HepG2 (cell line): ENCODE measurements at regions not wholly inside any gene's neighbourhood (a gene's known extent, or its start where the extent isn't known, plus 50 kb on each side); places are given as distances from the start of the nearest gene placed in this dataset.

Experiments
- ATAC-seq: fragments of 200-7000 bp; cut with Tn5 transposase; 3 replicates; pipeline ENCODE4 v1.9.1; 2020; ENCODE audit warnings: mild to moderate bottlenecking, moderate library complexity
- BruUV-seq: library from RNA; stranded (reverse); fragments of 400-500 nt; replicated peaks from 2 replicates; lab custom pipeline; 2021; lab: Mats Ljungman, UMichigan
- CTCF ChIA-PET: fragments of 300-600 bp; formaldehyde crosslinking; extraction: SDS; loops from one replicate; lab custom pipeline; 2021; ENCODE audit warnings: low total read pairs, inconsistent platforms, low intra/inter-chr PET ratio; lab: Yijun Ruan, JAX
- POLR2A ChIA-PET: fragments of 350-600 bp; sonication (Branson Sonifier 250); formaldehyde crosslinking; loops from one replicate; lab custom pipeline; 2020; ENCODE audit warnings: antibody characterized with exemption, inconsistent platforms; lab: Yijun Ruan, JAX
- DNase-seq: peaks from one replicate; pipeline ENCODE4 v3.0.0-alpha.2; 2015; ENCODE audit warnings: low spot score
- FAIRE-seq: peaks from 3 replicates; lab custom pipeline; 2011; peaks lifted over from hg19 to GRCh38; lab: Jason Lieb, UNC
- H2AFZ ChIP-seq: one replicate; pipeline ENCODE4 v1.6.1; 2011; ENCODE audit warnings: low read length, inconsistent platforms
- H3K27ac ChIP-seq: fragments of 300-600 bp; 3 replicates; pipeline ENCODE4 v1.8.0; 2011; ENCODE audit warnings: mixed run types, mild to moderate bottlenecking, mixed read lengths, low read length, inconsistent platforms; ENCODE audit not compliant: insufficient read depth; ENCODE audit errors: extremely low read length
- H3K27me3 ChIP-seq, 2 experiments: fragments of 200-600 bp in 1 of 2; 2 replicates in 1 of 2; 3 replicates in 1 of 2; pipeline versions ENCODE4 v1.6.0 to v1.8.0; 2011; ENCODE audit warnings: low read length in 2 of 2, mild to moderate bottlenecking in 2 of 2, moderate library complexity in 2 of 2, inconsistent platforms in 1 of 2; ENCODE audit not compliant: insufficient read depth in 2 of 2, control insufficient read depth in 1 of 2
- H3K36me3 ChIP-seq, 2 experiments: fragments of 200-600 bp in 1 of 2; replicated peaks in 1 of 2; 2 replicates in 1 of 2; 3 replicates in 1 of 2; pipeline versions ENCODE4 v1.5.1 to v1.8.0; 2011; ENCODE audit warnings: low read length in 2 of 2, inconsistent platforms in 1 of 2; ENCODE audit not compliant: insufficient read depth in 2 of 2, control insufficient read depth in 1 of 2
- H3K4me1 ChIP-seq: 2 replicates; pipeline ENCODE4 v1.5.1; 2012; ENCODE audit warnings: low read length, inconsistent platforms; ENCODE audit not compliant: insufficient read depth
- H3K4me2 ChIP-seq: 2 replicates; pipeline ENCODE4 v1.6.0; 2011; ENCODE audit warnings: low read depth, low read length, inconsistent platforms
- H3K4me3 ChIP-seq, 3 experiments: fragments of 200-600 bp in 1 of 3; sonication (generic), shearing (Covaris generic) in 1 of 3; replicated peaks in 1 of 3; 2 replicates each; pipeline ENCODE4 v1.5.1; 2011 to 2016; ENCODE audit warnings: low read length in 3 of 3, inconsistent platforms in 2 of 3, low read depth in 2 of 3, mild to moderate bottlenecking in 2 of 3, control low read depth in 1 of 3, mixed read lengths in 1 of 3; ENCODE audit not compliant: insufficient read depth in 1 of 3
- H3K79me2 ChIP-seq: one replicate; pipeline ENCODE4 v1.6.1; 2011; ENCODE audit warnings: low read length, inconsistent platforms; ENCODE audit not compliant: insufficient read depth
- H3K9ac ChIP-seq: 2 replicates; pipeline ENCODE4 v1.6.0; 2011; ENCODE audit warnings: mild to moderate bottlenecking, low read depth, low read length, inconsistent platforms; ENCODE audit not compliant: insufficient read depth
- H3K9me3 ChIP-seq: 2 replicates; pipeline ENCODE4 v1.5.1; 2012; ENCODE audit warnings: mild to moderate bottlenecking, low read length
- H4K20me1 ChIP-seq: 2 replicates; pipeline ENCODE4 v1.6.0; 2011; ENCODE audit warnings: inconsistent platforms, mild to moderate bottlenecking, low read length, moderate library complexity; ENCODE audit not compliant: insufficient read depth
- ATF1 ChIP-seq: IDR thresholded peaks from 2 replicates; pipeline ENCODE4 v1.6.1; 2016; ENCODE audit warnings: mild to moderate bottlenecking, control low read depth
- CEBPB ChIP-seq: IDR thresholded peaks from 2 replicates; pipeline ENCODE4 v1.6.1; 2011; ENCODE audit warnings: low read depth, low read length, improper control_type of control experiment, borderline replicate concordance
- FOXP1 ChIP-seq, 2 experiments: fragments of 450-650 bp in 1 of 2; IDR thresholded peaks; 2 replicates each; pipeline ENCODE4 v1.6.1; 2017 to 2018; ENCODE audit warnings: antibody characterized with exemption in 1 of 2
- GRHL1 ChIP-seq: sonication (generic); formaldehyde crosslinking; conservative IDR thresholded peaks from 2 replicates; pipeline ENCODE4 v1.8.0; 2022; ENCODE audit warnings: missing genetic modification reagents
- MAFG ChIP-seq: sonication (generic); formaldehyde crosslinking; IDR thresholded peaks from 2 replicates; pipeline ENCODE4 v1.5.1; 2020; ENCODE audit warnings: mild to moderate bottlenecking, missing genetic modification reagents
- NRL ChIP-seq: sonication (generic); formaldehyde crosslinking; IDR thresholded peaks from 2 replicates; pipeline ENCODE4 v1.5.0; 2020; ENCODE audit warnings: missing genetic modification reagents, mild to moderate bottlenecking, moderate library complexity, borderline replicate concordance
- PRDM10 ChIP-seq: sonication (generic); formaldehyde crosslinking; IDR thresholded peaks from 2 replicates; pipeline ENCODE4 v1.4.0; 2020; ENCODE audit warnings: low read depth, missing genetic modification reagents
- REPIN1 ChIP-seq: sonication (generic); formaldehyde crosslinking; IDR thresholded peaks from 2 replicates; pipeline ENCODE4 v1.8.0; 2022; ENCODE audit warnings: missing genetic modification reagents, low read depth, mild to moderate bottlenecking, borderline replicate concordance
- SMYD3 ChIP-seq: sonication (generic); formaldehyde crosslinking; IDR thresholded peaks from 2 replicates; pipeline ENCODE4 v1.8.1; 2023; ENCODE audit warnings: mild to moderate bottlenecking, missing genetic modification reagents
- SNRNP70 ChIP-seq: fragments of 200-400 bp; formaldehyde crosslinking; IDR thresholded peaks from 2 replicates; pipeline ENCODE4 v1.6.1; 2017; ENCODE audit warnings: mild to moderate bottlenecking, low read depth, low read length, moderate library complexity
- SP2 ChIP-seq: sonication (generic); formaldehyde crosslinking; IDR thresholded peaks from 2 replicates; pipeline ENCODE4 v1.5.1; 2020; ENCODE audit warnings: mild to moderate bottlenecking, missing genetic modification reagents
- WIZ ChIP-seq: sonication (generic); formaldehyde crosslinking; IDR thresholded peaks from 2 replicates; pipeline ENCODE4 v1.5.1; 2020; ENCODE audit warnings: mild to moderate bottlenecking, missing genetic modification reagents
- ZNF761 ChIP-seq: sonication (generic); formaldehyde crosslinking; conservative IDR thresholded peaks from 2 replicates; pipeline ENCODE4 v1.4.0; 2020; ENCODE audit warnings: mild to moderate bottlenecking, missing genetic modification reagents
- ZSCAN22 ChIP-seq: sonication (generic); formaldehyde crosslinking; IDR thresholded peaks from 2 replicates; pipeline ENCODE4 v1.4.0; 2020; ENCODE audit warnings: mild to moderate bottlenecking, missing genetic modification reagents
- ZZZ3 ChIP-seq: sonication (generic); formaldehyde crosslinking; IDR thresholded peaks from 2 replicates; pipeline ENCODE4 v1.4.0; 2020; ENCODE audit warnings: missing genetic modification reagents, mild to moderate bottlenecking, borderline replicate concordance
- WGBS: methylation state at CpG from one replicate; pipeline ENCODE4 v1.1.6; 2017; ENCODE audit warnings: low lambda C conversion rate; 5-methylcytosine and 5-hydroxymethylcytosine counted together
- in situ Hi-C: cut with HindIII; loops from 2 replicates; pipeline ENCODE4 v1.10.0; 2017; ENCODE audit warnings: low pct_unique_long_range_greater_than_20kb; ENCODE audit not compliant: extremely low pct_ligation_motif_present
- intact Hi-C: fragments of 100-400 bp; cut with micrococcal nuclease; formaldehyde crosslinking; loops from one replicate; pipeline ENCODE4 v1.10.0; 2022; ENCODE audit not compliant: unreplicated experiment

- TF ChIP-seq WIZ (CRISPR knock-in tag), result no peak
- peak; percentile 56 for TF ChIP-seq CEBPB
- DNase-seq (no peak), ATAC-seq (no peak), FAIRE-seq (no peak)
- ChIA-PET POLR2A (no interaction called here), CTCF (interaction anchor here (2.1 kb wide), 1 partner anchor 140 kb away, joined by 12 read pairs; no protein-coding TSS in a partner anchor)
- intact Hi-C loops (no loop called here), in situ Hi-C loops (loop anchor here (10.0 to 25.0 kb wide), 2 partner anchors 142 to 425 kb away; no protein-coding TSS in a partner anchor)
- Histone ChIP-seq H4K20me1 (no peaks in the 10 kb centered on the region), H3K27me3 (no peaks in the 10 kb centered on the region), H3K9ac (no peak overlapping the region), H3K9me3 (no peaks in the 10 kb centered on the region), H2AFZ (no peak overlapping the region), H3K36me3 (no peaks in the 10 kb centered on the region), H3K4me2 (no peak overlapping the region), H3K27ac (no peak overlapping the region), H3K4me1 (no peaks in the 10 kb centered on the region), H3K4me3 (no peak overlapping the region), H3K79me2 (no peaks in the 10 kb centered on the region)
- no TSS peak for BruUV-seq
These were observed 161.2 kb upstream of the KCNH8 start for GRCh38 chr3:18987070-18987469.

- intact Hi-C loops (no loop called here), in situ Hi-C loops (loop anchor here (10.0 to 25.0 kb wide), 2 partner anchors 138 to 421 kb away; no protein-coding TSS in a partner anchor)
- no peak for ATAC-seq
- H3K36me3 ChIP-seq, result no peaks in the 10 kb centered on the region
- H3K4me2 ChIP-seq, result no peak overlapping the region
- CTCF ChIA-PET, result no interaction called here
- H3K27ac ChIP-seq, result no peak overlapping the region
- 0% methylated on average over 2 of the region's 2 CpGs for WGBS
- H4K20me1 ChIP-seq, result no peaks in the 10 kb centered on the region
- no peak for DNase-seq
- no peaks in the 10 kb centered on the region for H3K79me2 ChIP-seq
- H3K27me3 ChIP-seq, result no peaks in the 10 kb centered on the region
- POLR2A ChIA-PET, result no interaction called here
- BruUV-seq, result no TSS peak
- no peaks in the 10 kb centered on the region for H3K4me1 ChIP-seq
- H3K9ac ChIP-seq, result no peak overlapping the region
- no peaks in the 10 kb centered on the region for H3K9me3 ChIP-seq
- H3K4me3 ChIP-seq, result no peak overlapping the region
- no peak for FAIRE-seq
- no peak overlapping the region for H2AFZ ChIP-seq
- no peak for TF ChIP-seq PRDM10 (CRISPR knock-in tag)
- no peak for TF ChIP-seq SMYD3 (CRISPR knock-in tag)
- no peak for TF ChIP-seq MAFG (CRISPR knock-in tag)
- no peak for TF ChIP-seq NRL (CRISPR knock-in tag)
- no peak for TF ChIP-seq SNRNP70
- no peak for TF ChIP-seq SP2 (CRISPR knock-in tag)
- TF ChIP-seq GRHL1 (CRISPR knock-in tag), result no peak
- no peak for TF ChIP-seq REPIN1 (CRISPR knock-in tag)
- no peak for TF ChIP-seq ZSCAN22
- TF ChIP-seq FOXP1 (IDR thresholded peaks at IDR 0.05), result no peak
- no peak for TF ChIP-seq FOXP1 (CRISPR knock-in tag; IDR thresholded peaks at IDR 0.05)
- TF ChIP-seq ZZZ3 (CRISPR knock-in tag), result no peak
- TF ChIP-seq ATF1 (CRISPR knock-in tag), result no peak
- no peak for TF ChIP-seq ZNF761
These were observed 165.4 kb upstream of the KCNH8 start for GRCh38 chr3:18982920-18983319.
